Kidney glomerular epithelial cell (primary cell): ENCODE measurements at regions not wholly inside any gene's neighbourhood (a gene's known extent, or its start where the extent isn't known, plus 50 kb on each side); places are given as distances from the start of the nearest gene placed in this dataset.
"Not testable (repeated sequence)": the region's sequence is repeated elsewhere in the genome, so short reads cannot be mapped to it uniquely, and the experiment has no call there.

ENCODE experiments used
- DNase-seq: peaks from one replicate; lab custom pipeline; 2025; lab: John Stamatoyannopoulos, UW

- no peak for DNase-seq
Measured at GRCh38 chr18:8882632-8883408, 177.5 kb downstream of the MTCL1 start.

- DNase-seq: no peak
Measured at GRCh38 chr18:8883409-8883668, 178.0 kb downstream of the MTCL1 start.

- not testable (repeated sequence) for DNase-seq
Measured at GRCh38 chr18:8887877-8888276, 182.5 kb downstream of the MTCL1 start.

GRCh38 chr18:8889489-8889888 lies 184.1 kb downstream of the MTCL1 start:
- DNase-seq: peak; percentile 11

GRCh38 chr18:8890503-8890902 lies 185.1 kb downstream of the MTCL1 start:
- DNase-seq: peak; percentile 91

- peak; percentile 100 for DNase-seq
Measured at GRCh38 chr18:8890957-8891464, 185.7 kb downstream of the MTCL1 start.

- DNase-seq: no peak
Measured at GRCh38 chr18:8893221-8893620, 187.9 kb downstream of the MTCL1 start.

- no peak for DNase-seq
Measured at GRCh38 chr18:8893628-8894231, 188.4 kb downstream of the MTCL1 start.

GRCh38 chr18:8894823-8895222 lies 189.5 kb downstream of the MTCL1 start:
- DNase-seq: no peak

- no peak for DNase-seq
Measured at GRCh38 chr18:8895341-8895740, 190.0 kb downstream of the MTCL1 start.

GRCh38 chr18:8895987-8896619 lies 190.7 kb downstream of the MTCL1 start:
- no peak for DNase-seq

GRCh38 chr18:8899000-8899399 lies 193.6 kb downstream of the MTCL1 start:
- no peak for DNase-seq

- DNase-seq: no peak
Measured at GRCh38 chr18:8900552-8900951, 195.2 kb downstream of the MTCL1 start.

- DNase-seq: no peak
Measured at GRCh38 chr18:8901019-8901418, 195.7 kb downstream of the MTCL1 start.

- DNase-seq: no peak
Measured at GRCh38 chr18:8904316-8904715, 198.2 kb upstream of the NDUFV2 start.

GRCh38 chr18:8908792-8909510 lies 193.5 kb upstream of the NDUFV2 start:
- DNase-seq: no peak

GRCh38 chr18:8910186-8910822 lies 192.2 kb upstream of the NDUFV2 start:
- no peak for DNase-seq

GRCh38 chr18:8910843-8911242 lies 191.7 kb upstream of the NDUFV2 start:
- DNase-seq: no peak

GRCh38 chr18:8911408-8912340 lies 190.8 kb upstream of the NDUFV2 start:
- no peak for DNase-seq

GRCh38 chr18:8912348-8913326 lies 189.9 kb upstream of the NDUFV2 start:
- DNase-seq: no peak
